ENCODE measurements at regions not wholly inside any gene's neighbourhood (a gene's known extent, or its start where the extent isn't known, plus 50 kb on each side); places are given as distances from the start of the nearest gene placed in this dataset.

DNA sequence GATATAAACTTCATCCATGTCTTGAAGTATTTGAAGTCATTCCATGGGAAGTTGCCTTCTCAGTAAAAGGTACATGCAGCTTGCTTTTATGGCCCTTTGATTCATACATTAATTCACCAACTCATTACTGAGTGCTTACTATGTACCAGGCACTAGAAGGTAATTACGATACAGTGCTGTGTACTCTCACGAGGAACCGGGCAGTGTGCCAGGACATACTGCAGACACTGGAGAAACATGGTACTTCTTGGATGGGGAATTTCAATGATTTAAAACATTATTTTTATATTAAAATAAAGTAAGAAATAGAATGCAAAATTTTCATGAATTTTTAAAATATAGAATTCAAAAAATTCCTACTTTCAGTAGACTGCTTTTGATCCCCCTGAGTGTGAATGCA lies 71.4 kb upstream of the WDR41 start:
- TF ChIP-seq POLR2AphosphoS5 (IDR thresholded peaks at IDR 0.05), result no peak
- TF ChIP-seq, protein P1, sequence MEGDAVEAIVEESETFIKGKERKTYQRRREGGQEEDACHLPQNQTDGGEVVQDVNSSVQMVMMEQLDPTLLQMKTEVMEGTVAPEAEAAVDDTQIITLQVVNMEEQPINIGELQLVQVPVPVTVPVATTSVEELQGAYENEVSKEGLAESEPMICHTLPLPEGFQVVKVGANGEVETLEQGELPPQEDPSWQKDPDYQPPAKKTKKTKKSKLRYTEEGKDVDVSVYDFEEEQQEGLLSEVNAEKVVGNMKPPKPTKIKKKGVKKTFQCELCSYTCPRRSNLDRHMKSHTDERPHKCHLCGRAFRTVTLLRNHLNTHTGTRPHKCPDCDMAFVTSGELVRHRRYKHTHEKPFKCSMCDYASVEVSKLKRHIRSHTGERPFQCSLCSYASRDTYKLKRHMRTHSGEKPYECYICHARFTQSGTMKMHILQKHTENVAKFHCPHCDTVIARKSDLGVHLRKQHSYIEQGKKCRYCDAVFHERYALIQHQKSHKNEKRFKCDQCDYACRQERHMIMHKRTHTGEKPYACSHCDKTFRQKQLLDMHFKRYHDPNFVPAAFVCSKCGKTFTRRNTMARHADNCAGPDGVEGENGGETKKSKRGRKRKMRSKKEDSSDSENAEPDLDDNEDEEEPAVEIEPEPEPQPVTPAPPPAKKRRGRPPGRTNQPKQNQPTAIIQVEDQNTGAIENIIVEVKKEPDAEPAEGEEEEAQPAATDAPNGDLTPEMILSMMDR (IDR thresholded peaks at IDR 0.05), result no peak

Measured in upper lobe of left lung (tissue), 4 donors.